ENCODE measurements at regions not wholly inside any gene's neighbourhood (a gene's known extent, or its start where the extent isn't known, plus 50 kb on each side); places are given as distances from the start of the nearest gene placed in this dataset.

DNA sequence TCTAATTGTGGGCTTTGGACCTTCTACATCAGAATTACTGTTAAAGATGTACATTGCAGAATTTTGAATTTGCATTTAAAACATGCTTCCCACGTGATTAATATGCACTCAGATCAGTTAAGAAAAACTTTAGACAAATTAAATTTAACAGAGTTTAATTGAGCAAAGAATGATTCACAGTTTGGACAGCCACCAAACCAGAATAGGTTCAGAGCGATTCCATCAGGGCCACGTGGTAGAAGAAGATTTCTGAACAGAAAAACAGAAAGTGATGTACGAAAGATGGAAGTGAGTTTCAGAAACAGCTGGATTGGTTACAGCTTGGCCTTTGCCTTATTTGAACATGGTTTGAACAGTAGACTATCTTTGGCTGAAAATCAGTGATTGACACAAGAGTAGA, 704.2 kb upstream of the MAP3K7 start:
- TF ChIP-seq GATA2 (IDR thresholded peaks at IDR 0.05; ENCODE audit: low read depth, low read length) (no peak), GATA3 (IDR thresholded peaks at IDR 0.05; ENCODE audit: low read depth, low read length) (no peak)

GRCh38 chr6:91288741-91289140, 701.9 kb upstream of the MAP3K7 start:
- TF ChIP-seq GATA3 (IDR thresholded peaks at IDR 0.05; ENCODE audit: low read depth, low read length) (no peak), GATA2 (IDR thresholded peaks at IDR 0.05; ENCODE audit: low read depth, low read length) (no peak)

- TF ChIP-seq GATA2 (IDR thresholded peaks at IDR 0.05; ENCODE audit: low read depth, low read length) (no peak), GATA3 (IDR thresholded peaks at IDR 0.05; ENCODE audit: low read depth, low read length) (no peak)
Measured at GRCh38 chr6:91281901-91282300, 695.0 kb upstream of the MAP3K7 start.

DNA sequence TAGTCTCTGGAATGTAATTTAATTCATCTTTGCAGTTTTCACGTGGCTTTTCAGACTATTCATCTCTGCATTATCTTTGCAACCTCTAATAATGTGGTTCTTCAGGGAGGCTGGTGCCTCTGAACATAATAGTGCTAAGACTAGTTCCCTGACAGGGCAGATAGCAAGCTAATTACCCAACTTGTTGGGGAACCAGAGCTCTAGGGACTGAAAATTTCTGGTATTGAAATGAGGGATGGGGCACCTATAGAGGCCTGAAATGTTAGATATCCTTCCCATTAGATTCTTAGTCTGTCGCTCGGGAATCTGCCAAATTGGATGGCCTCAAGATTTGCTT, 693.6 kb upstream of the MAP3K7 start:
- TF ChIP-seq GATA2 (IDR thresholded peaks at IDR 0.05; ENCODE audit: low read depth, low read length), result no peak
- TF ChIP-seq GATA3 (IDR thresholded peaks at IDR 0.05; ENCODE audit: low read depth, low read length), result no peak

DNA sequence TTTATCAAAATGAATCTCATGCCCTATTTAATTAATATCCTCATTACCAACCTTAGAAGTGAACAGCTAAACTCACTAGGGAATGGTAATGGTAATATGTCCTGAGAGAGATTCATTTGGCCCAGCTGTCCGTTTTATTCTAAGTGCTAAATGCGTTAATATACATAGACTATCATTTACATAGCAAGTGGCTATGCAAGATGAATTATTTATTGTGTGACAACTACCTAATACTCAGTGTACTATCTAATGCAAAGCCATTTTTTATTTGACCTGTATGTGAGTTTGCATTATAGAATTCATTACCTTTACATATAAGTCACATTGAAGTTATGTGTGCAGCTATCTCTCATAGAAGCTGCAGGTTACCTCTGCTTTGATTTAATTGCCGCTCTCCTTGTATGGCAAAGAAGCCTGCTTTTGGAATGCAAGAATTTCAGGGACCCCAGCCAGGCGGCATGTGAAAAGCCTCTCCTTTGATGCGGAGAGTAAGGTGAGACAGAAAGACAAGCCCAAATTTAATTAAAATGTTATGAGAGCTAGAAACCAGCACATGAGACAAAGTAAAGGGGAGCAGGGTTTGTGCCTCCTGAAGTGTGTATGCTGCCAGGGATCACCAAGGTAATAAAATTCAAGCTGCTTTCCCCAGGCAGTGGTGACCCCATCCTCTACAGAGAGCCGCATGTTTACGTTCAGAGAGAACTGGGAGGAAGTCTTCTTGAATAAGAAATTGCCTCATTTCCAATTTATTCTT, 693.0 kb upstream of the MAP3K7 start:
- no peak for TF ChIP-seq GATA2 (IDR thresholded peaks at IDR 0.05; ENCODE audit: low read depth, low read length)
- TF ChIP-seq GATA3 (IDR thresholded peaks at IDR 0.05; ENCODE audit: low read depth, low read length), result no peak

DNA sequence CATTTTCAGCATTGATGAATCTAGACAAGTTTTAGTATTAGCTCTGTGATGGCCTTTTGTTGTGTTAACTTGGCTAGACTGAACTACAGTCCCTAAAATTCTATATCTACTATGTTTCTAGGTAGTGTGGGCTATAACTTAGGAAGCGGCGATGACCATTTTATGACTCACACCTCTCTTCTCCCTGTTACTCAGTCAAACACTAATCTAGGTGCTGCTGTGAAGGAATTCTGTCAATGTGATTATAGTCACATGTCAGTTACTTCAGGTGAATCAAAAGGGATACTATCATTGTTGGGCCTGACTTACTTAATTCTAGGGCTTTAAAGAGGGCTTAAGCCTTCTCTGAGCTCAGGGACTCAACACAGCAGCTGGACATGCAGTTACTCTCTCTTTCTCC, 691.5 kb upstream of the MAP3K7 start:
- TF ChIP-seq GATA3 (IDR thresholded peaks at IDR 0.05; ENCODE audit: low read depth, low read length), result no peak
- no peak for TF ChIP-seq GATA2 (IDR thresholded peaks at IDR 0.05; ENCODE audit: low read depth, low read length)

GRCh38 chr6:91276315-91276714, 689.4 kb upstream of the MAP3K7 start:
- TF ChIP-seq GATA3 (IDR thresholded peaks at IDR 0.05; ENCODE audit: low read depth, low read length), result no peak
- TF ChIP-seq GATA2 (IDR thresholded peaks at IDR 0.05; ENCODE audit: low read depth, low read length), result no peak

DNA sequence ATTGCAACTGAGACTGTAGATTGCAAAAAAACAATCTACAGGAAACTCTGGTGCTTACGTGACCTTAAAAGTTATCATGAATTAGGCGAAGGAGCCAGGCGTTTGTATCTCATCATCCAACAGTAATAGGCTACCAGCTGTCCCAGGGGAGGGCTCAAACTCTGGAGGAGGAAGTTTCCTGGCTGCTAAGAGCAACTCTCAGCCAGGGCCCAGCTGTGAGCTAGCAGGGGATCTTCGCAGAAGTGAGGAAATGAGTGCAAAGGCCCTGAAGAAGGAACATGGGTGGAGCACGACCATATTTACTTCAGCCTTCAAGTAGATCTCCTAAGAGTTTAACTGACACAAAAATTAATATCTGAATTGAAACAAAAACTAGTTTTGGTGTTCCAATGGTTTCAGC, 686.9 kb upstream of the MAP3K7 start:
- TF ChIP-seq GATA3 (IDR thresholded peaks at IDR 0.05; ENCODE audit: low read depth, low read length) (no peak), GATA2 (IDR thresholded peaks at IDR 0.05; ENCODE audit: low read depth, low read length) (no peak)

GRCh38 chr6:91271807-91272206, 684.9 kb upstream of the MAP3K7 start:
- TF ChIP-seq GATA3 (IDR thresholded peaks at IDR 0.05; ENCODE audit: low read depth, low read length) (no peak), GATA2 (IDR thresholded peaks at IDR 0.05; ENCODE audit: low read depth, low read length) (no peak)

DNA sequence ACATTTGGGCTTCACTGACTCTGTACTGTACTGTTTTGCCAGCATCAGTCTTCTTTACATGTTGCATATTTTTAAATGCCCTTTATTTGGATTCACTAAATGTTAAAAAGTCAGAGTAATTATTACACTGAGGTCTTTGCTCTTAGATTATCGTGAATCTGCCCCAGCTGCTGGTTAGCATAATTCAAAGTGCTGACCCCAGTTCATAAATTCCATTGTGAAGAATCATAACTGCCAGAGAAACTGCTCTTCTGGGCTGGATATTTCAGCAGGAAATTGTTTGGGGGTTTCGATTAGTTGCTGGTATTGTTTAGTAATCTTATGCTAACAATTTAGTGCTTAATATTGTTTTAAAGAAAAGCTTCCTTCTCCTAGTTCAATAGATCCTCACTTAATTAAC, 682.1 kb upstream of the MAP3K7 start:
- no peak for TF ChIP-seq GATA2 (IDR thresholded peaks at IDR 0.05; ENCODE audit: low read depth, low read length)
- TF ChIP-seq GATA3 (IDR thresholded peaks at IDR 0.05; ENCODE audit: low read depth, low read length), result no peak

GRCh38 chr6:91267246-91267645, 680.4 kb upstream of the MAP3K7 start:
- TF ChIP-seq GATA2 (IDR thresholded peaks at IDR 0.05; ENCODE audit: low read depth, low read length) (no peak), GATA3 (IDR thresholded peaks at IDR 0.05; ENCODE audit: low read depth, low read length) (no peak)

DNA sequence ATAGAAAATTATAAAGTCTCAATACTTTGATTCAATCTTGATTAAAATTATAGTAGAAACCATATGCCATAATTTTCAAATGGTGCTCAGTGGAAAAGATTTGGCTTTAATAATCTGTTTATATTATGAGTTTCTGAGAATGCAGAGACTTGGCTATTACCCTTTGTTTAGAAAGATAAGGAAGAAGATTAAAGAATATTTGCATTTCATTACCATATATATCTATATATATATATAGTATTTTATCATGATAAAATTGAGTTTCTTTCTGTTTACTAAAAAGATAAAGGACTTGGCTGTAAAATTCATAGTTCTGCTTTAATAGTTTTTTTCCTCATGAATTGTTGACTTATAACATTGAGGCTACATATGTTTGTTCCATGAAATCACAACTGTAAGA, 679.3 kb upstream of the MAP3K7 start:
- no peak for TF ChIP-seq GATA3 (IDR thresholded peaks at IDR 0.05; ENCODE audit: low read depth, low read length)
- no peak for TF ChIP-seq GATA2 (IDR thresholded peaks at IDR 0.05; ENCODE audit: low read depth, low read length)

DNA sequence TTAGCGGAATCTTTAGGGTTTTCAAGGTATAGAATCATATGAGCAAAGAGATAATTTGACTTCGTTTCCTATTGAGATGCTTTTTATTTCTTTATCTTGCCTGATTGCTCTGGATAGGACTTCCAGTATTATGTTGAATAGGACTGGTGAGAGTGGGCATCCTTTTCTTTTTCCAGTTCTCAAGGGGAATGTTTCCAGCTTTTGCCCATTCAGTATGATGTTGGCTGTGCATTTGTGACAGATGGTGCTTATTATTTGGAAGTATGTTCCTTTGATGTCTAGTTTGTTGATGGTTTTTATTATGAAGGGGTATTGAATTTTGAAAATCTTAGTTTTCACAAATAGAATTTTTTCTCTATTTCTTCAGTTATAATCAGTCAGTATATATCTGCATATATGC, 656.6 kb upstream of the MAP3K7 start:
- TF ChIP-seq GATA2 (IDR thresholded peaks at IDR 0.05; ENCODE audit: low read depth, low read length) (no peak), GATA3 (IDR thresholded peaks at IDR 0.05; ENCODE audit: low read depth, low read length) (no peak)

DNA sequence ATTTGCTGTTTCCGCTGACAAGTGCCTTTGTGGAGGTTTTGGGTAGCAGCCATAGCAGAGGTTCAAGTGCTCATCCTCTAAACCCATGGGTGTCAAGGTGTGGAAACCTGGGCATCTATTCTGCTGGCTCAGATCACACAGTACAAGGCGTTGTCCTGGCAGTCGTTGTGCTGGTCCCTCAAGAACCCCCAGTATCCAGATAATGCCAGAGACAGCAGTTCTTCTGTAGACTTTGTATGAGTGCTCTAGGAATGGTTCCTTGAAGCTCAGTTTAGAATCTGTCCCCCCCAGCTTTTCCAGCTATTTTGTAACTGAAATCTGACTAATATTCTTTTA, 655.7 kb upstream of the MAP3K7 start:
- no peak for TF ChIP-seq GATA2 (IDR thresholded peaks at IDR 0.05; ENCODE audit: low read depth, low read length)
- TF ChIP-seq GATA3 (IDR thresholded peaks at IDR 0.05; ENCODE audit: low read depth, low read length), result no peak

- TF ChIP-seq GATA2 (IDR thresholded peaks at IDR 0.05; ENCODE audit: low read depth, low read length) (no peak), GATA3 (IDR thresholded peaks at IDR 0.05; ENCODE audit: low read depth, low read length) (no peak)
Measured at GRCh38 chr6:91241946-91242613, 655.2 kb upstream of the MAP3K7 start.
